Small intestine (tissue), 7 donors: ENCODE measurements at regions not wholly inside any gene's neighbourhood (a gene's known extent, or its start where the extent isn't known, plus 50 kb on each side); places are given as distances from the start of the nearest gene placed in this dataset.

Source experiments
- DNase-seq, 2 donors: peaks; one replicate each; pipeline versions ENCODE4 v3.0.0 to v3.0.0-alpha.2; 2013
- FAIRE-seq: peaks from 2 replicates; lab custom pipeline; 2012; peaks lifted over from hg19 to GRCh38; lab: Jason Lieb, UNC
- H3K27ac ChIP-seq, 3 donors: one replicate each; pipeline ENCODE4 v1.5.1; 2013; ENCODE audit warnings: low read length in 2 of 3, mild to moderate bottlenecking in 2 of 3, control low read depth in 1 of 3, inconsistent platforms in 1 of 3, low read depth in 1 of 3, moderate library complexity in 1 of 3
- H3K27me3 ChIP-seq, 3 donors: one replicate each; pipeline ENCODE4 v1.6.1; 2013; ENCODE audit warnings: low read length in 3 of 3, inconsistent platforms in 1 of 3; ENCODE audit not compliant: control insufficient read depth in 3 of 3, insufficient read depth in 3 of 3
- H3K36me3 ChIP-seq, 3 donors: one replicate each; pipeline ENCODE4 v1.6.1; 2013; ENCODE audit warnings: low read length in 3 of 3, inconsistent platforms in 1 of 3, low read depth in 1 of 3, mild to moderate bottlenecking in 1 of 3, moderate library complexity in 1 of 3; ENCODE audit not compliant: control insufficient read depth in 3 of 3, insufficient read depth in 2 of 3
- H3K4me1 ChIP-seq, 3 donors: one replicate each; pipeline ENCODE4 v1.6.1; 2013; ENCODE audit warnings: low read length in 2 of 3, inconsistent platforms in 1 of 3, low read depth in 1 of 3, mild to moderate bottlenecking in 1 of 3, moderate library complexity in 1 of 3; ENCODE audit not compliant: control insufficient read depth in 3 of 3, insufficient read depth in 2 of 3
- H3K4me3 ChIP-seq, 3 donors: one replicate each; pipeline ENCODE4 v1.5.1; 2013; ENCODE audit warnings: low read length in 3 of 3, control low read depth in 1 of 3, inconsistent platforms in 1 of 3, low read depth in 1 of 3, mild to moderate bottlenecking in 1 of 3, moderate library complexity in 1 of 3
- H3K9me3 ChIP-seq, 2 donors: one replicate each; pipeline ENCODE4 v1.6.1; 2013; ENCODE audit warnings: low read depth in 1 of 2, low read length in 1 of 2; ENCODE audit not compliant: control insufficient read depth in 2 of 2, insufficient read depth in 1 of 2
- whole genome bisulfite sequencing, 3 donors: extraction: QIAGEN DNeasy Blood & Tissue Kit; methylation state at CpG; one replicate each; pipeline ENCODE4 v1.1.7; 2013; 5-methylcytosine and 5-hydroxymethylcytosine counted together
- donor health status: healthy with polysubstance abuse.
- donor health status: control.
- donor health status: control.
- donor health status: Bipolar disorder and iron deficiency.
- donor health status: healthy.

GRCh38 chr3:31047673-31048072 is 153.2 kb upstream of the GADL1 start:
- H3K27ac ChIP-seq: no peak overlapping the region
- 77 to 85% (median 84%) methylated on average over 3 of the region's 3 CpGs for WGBS, 3 donors
- H3K27me3 ChIP-seq: no peaks in the 10 kb centered on the region
- DNase-seq (no peak), FAIRE-seq (no peak)
- peaks cover 0 to 5% of the 10 kb centered on the region in 2 donors for H3K9me3 ChIP-seq
- H3K4me1 ChIP-seq: no peaks in the 10 kb centered on the region
- H3K36me3 ChIP-seq: no peaks in the 10 kb centered on the region
- H3K4me3 ChIP-seq: no peak overlapping the region

DNA sequence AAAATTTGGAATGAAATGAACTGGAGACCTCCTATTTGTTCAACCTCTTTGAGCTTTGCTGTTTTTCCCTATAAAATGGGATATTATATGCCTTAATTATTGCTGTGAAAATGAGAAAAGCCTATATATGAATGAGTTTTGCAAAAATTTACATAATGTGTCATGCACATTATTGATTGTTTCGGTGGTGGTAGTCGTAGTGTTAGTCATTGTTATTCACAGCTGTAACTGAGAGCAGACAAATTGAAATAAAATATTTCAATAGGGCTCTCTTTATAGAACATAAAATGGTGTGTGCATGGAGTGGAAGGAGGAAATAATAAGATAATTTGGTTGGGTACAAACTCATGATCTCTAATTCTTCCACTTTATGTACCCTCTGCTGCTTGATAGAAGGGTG is 153.7 kb upstream of the GADL1 start:
- no peaks in the 10 kb centered on the region for H3K4me1 ChIP-seq
- peaks cover 0 to under 1% of the 10 kb centered on the region in 2 donors for H3K9me3 ChIP-seq
- FAIRE-seq: no peak
- no peak overlapping the region for H3K4me3 ChIP-seq
- H3K36me3 ChIP-seq: no peaks in the 10 kb centered on the region
- no peak for DNase-seq
- WGBS, 3 donors: 83 to 92% (median 84%) methylated on average over 2 of the region's 2 CpGs
- H3K27me3 ChIP-seq: no peaks in the 10 kb centered on the region
- no peak overlapping the region for H3K27ac ChIP-seq

DNA sequence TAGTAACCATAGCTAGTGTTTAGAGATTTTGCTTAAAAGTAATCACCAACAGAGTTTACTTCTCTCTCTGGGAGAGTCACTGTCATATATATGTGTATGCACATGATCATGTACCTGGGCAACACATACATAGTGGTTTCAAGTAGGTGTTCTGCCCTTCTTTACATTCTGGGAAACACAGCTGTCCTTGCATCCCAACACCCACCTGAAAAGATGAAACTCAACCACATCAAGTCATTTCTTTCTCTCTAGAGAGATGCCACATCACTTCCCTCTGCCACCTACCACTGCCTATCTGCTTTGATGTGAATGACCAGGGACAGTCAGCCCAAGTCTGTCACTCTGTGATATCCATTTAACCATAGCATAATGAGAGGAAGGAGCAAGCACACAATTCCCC is 155.8 kb upstream of the GADL1 start:
- no peaks in the 10 kb centered on the region for H3K36me3 ChIP-seq
- no peak overlapping the region for H3K27ac ChIP-seq
- no peaks in the 10 kb centered on the region for H3K27me3 ChIP-seq
- FAIRE-seq: no peak
- no peak for DNase-seq
- H3K9me3 ChIP-seq: no peaks in the 10 kb centered on the region
- no peaks in the 10 kb centered on the region for H3K4me1 ChIP-seq
- H3K4me3 ChIP-seq: no peak overlapping the region

- 24 to 57% (median 31%) methylated on average over 1 of the region's 1 CpG for WGBS, 3 donors
- no peak for FAIRE-seq
- H3K4me1 ChIP-seq: no peaks in the 10 kb centered on the region
Observed at GRCh38 chr3:31051226-31051625, 156.8 kb upstream of the GADL1 start.

GRCh38 chr3:31053299-31053698 is 158.8 kb upstream of the GADL1 start:
- no peaks in the 10 kb centered on the region for H3K27me3 ChIP-seq
- H3K4me3 ChIP-seq: no peak overlapping the region
- no peaks in the 10 kb centered on the region for H3K36me3 ChIP-seq
- DNase-seq (no peak), FAIRE-seq (no peak)
- H3K9me3 ChIP-seq: peaks cover 0 to 3% of the 10 kb centered on the region in 2 donors
- H3K4me1 ChIP-seq: no peaks in the 10 kb centered on the region
- H3K27ac ChIP-seq: no peak overlapping the region
- WGBS, 3 donors: 70 to 89% (median 88%) methylated on average over 1 of the region's 1 CpG

More at GRCh38 chr3:31051226-31051625, 156.8 kb upstream of the GADL1 start:
- Histone ChIP-seq H3K9me3 (peaks cover 0 to 3% of the 10 kb centered on the region in 2 donors), H3K27me3 (no peaks in the 10 kb centered on the region), H3K27ac (no peak overlapping the region), H3K4me3 (no peak overlapping the region), H3K36me3 (no peaks in the 10 kb centered on the region)
- no peak for DNase-seq

DNA sequence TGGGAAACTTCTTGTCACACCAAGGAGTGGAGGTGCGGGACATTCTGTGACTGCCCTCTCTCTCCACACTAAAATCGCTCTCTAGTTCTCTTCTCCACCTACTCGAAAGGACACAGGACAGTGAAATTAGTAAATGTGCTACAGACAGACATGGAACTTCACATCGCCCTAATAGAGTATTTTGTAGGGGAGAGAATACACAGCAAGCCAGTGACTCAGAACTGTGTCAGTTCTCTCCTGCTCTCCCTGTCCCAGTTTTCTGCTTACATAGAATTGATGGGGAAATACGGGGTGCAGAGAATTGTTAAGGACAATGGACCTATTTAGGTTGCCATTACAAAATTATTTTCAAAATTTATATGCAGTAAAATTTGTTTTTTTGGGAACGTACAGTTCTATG is 159.6 kb upstream of the GADL1 start:
- Histone ChIP-seq H3K27me3 (no peaks in the 10 kb centered on the region), H3K4me3 (no peak overlapping the region), H3K4me1 (no peaks in the 10 kb centered on the region), H3K36me3 (no peaks in the 10 kb centered on the region), H3K9me3 (peaks cover 0 to 3% of the 10 kb centered on the region in 2 donors), H3K27ac (no peak overlapping the region)
- WGBS, 3 donors: 86 to 90% (median 88%) methylated on average over 6 of the region's 6 CpGs
- DNase-seq: no peak
- FAIRE-seq: no peak

DNA sequence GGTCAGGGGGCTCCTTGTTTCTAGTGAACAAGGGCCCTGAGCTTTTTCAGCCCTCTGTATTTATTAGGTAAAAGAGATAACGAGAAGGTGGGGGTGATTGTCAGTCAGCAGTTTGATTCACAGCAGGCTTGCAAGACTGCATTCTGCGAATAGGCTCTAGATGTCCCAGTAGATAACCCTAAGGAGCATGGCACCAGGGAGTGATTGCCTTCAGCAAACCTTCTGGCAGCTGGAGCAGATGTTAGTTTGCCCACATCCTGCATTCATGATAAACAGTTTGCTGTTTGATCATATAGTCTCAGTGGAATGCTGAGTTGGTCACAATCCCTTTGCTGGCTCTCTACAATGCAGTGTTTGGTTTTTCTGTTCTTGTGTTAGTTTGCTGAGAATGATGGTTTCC is 161.3 kb upstream of the GADL1 start:
- H3K27ac ChIP-seq: no peak overlapping the region
- no peaks in the 10 kb centered on the region for H3K36me3 ChIP-seq
- peaks cover 0 to 3% of the 10 kb centered on the region in 2 donors for H3K9me3 ChIP-seq
- H3K27me3 ChIP-seq: no peaks in the 10 kb centered on the region
- no peak for DNase-seq
- FAIRE-seq: no peak
- H3K4me3 ChIP-seq: no peak overlapping the region
- H3K4me1 ChIP-seq: no peaks in the 10 kb centered on the region
- 80 to 83% (median 80%) methylated on average over 2 of the region's 2 CpGs for WGBS, 3 donors

DNA sequence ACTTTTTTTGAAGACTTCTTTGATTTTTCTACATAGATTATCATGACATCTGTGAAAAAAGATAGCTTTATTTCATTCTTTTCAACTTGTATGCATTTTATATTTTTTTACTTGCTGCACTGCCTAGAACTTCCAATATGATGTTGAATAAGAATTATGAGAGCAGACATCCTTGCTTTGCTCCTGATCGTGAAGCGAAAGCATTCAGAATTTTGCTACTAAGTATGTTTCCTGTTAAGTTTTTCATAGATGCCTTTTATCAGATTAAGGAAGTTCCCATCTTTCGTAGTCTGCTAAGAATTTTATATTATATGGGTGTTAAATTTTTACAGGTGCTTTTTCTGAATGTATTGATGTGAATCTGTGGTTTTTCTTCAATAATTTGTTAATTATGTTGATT is 163.4 kb upstream of the GADL1 start:
- Histone ChIP-seq H3K36me3 (no peaks in the 10 kb centered on the region), H3K4me1 (no peaks in the 10 kb centered on the region), H3K4me3 (no peak overlapping the region), H3K27ac (no peak overlapping the region), H3K27me3 (peaks cover 0 to 2% (median 0%) of the 10 kb centered on the region in 3 donors), H3K9me3 (peaks cover 0 to 3% of the 10 kb centered on the region in 2 donors)
- FAIRE-seq: no peak
- WGBS, 3 donors: 54 to 80% (median 76%) methylated on average over 3 of the region's 3 CpGs
- DNase-seq: no peak

GRCh38 chr3:31064021-31064420 is 169.6 kb upstream of the GADL1 start:
- no peak for FAIRE-seq
- Histone ChIP-seq H3K4me1 (no peaks in the 10 kb centered on the region), H3K27ac (no peak overlapping the region), H3K36me3 (no peaks in the 10 kb centered on the region), H3K27me3 (peaks cover 0 to 2% (median 2%) of the 10 kb centered on the region in 3 donors), H3K4me3 (no peak overlapping the region), H3K9me3 (no peaks in the 10 kb centered on the region)
- no peak for DNase-seq
